SK-N-SH (cell line): ENCODE measurements at regions not wholly inside any gene's neighbourhood (a gene's known extent, or its start where the extent isn't known, plus 50 kb on each side); places are given as distances from the start of the nearest gene placed in this dataset.

Source experiments
- CTCF ChIA-PET: fragments of 300-600, 350-600 bp; formaldehyde crosslinking; extraction: SDS; loops from one replicate; lab custom pipeline; 2021; lab: Yijun Ruan, JAX
- POLR2A ChIA-PET: fragments of 350-600 bp; sonication (Branson Sonifier 250); formaldehyde crosslinking; extraction: SDS; loops from one replicate; lab custom pipeline; 2020; ENCODE audit warnings: antibody characterized with exemption, inconsistent platforms; lab: Yijun Ruan, JAX
- DNase-seq: peaks from one replicate; pipeline ENCODE4 v3.0.0; 2012
- H2AFZ ChIP-seq: fragments of 200-600 bp; sonication (generic); 2 replicates; pipeline ENCODE4 v1.8.1; 2016; ENCODE audit warnings: antibody characterized with exemption, mild to moderate bottlenecking, low read depth
- H3F3A ChIP-seq: fragments of 200-600 bp; sonication (generic); replicated peaks from 2 replicates; pipeline ENCODE3; 2016; ENCODE audit warnings: antibody characterized with exemption, mild to moderate bottlenecking; ENCODE audit not compliant: insufficient read depth
- H3K27ac ChIP-seq, 2 experiments: fragments of 200-500 bp in 1 of 2; fragments of 200-600 bp in 1 of 2; sonication (Bioruptor generic) in 1 of 2; sonication (generic), shearing (Covaris generic) in 1 of 2; 2 replicates each; pipeline versions ENCODE4 v1.5.1 to v1.6.1; 2014 to 2016; ENCODE audit warnings: low read depth in 2 of 2, inconsistent platforms in 1 of 2, low read length in 1 of 2, mild to moderate bottlenecking in 1 of 2, mixed read lengths in 1 of 2
- H3K27me3 ChIP-seq: fragments of 200-600 bp; sonication (generic), shearing (Covaris generic); 2 replicates; pipeline ENCODE4 v1.6.1; 2016; ENCODE audit warnings: mixed run types; ENCODE audit not compliant: insufficient read depth
- H3K36me3 ChIP-seq, 2 experiments: fragments of 200-500 bp in 1 of 2; fragments of 200-600 bp in 1 of 2; sonication (Bioruptor generic) in 1 of 2; sonication (generic) in 1 of 2; replicated peaks in 1 of 2; 2 replicates each; pipeline versions ENCODE3 to v1.5.1; 2014 to 2016; ENCODE audit warnings: low read length in 1 of 2, mild to moderate bottlenecking in 1 of 2; ENCODE audit not compliant: insufficient read depth in 2 of 2, control insufficient read depth in 1 of 2
- H3K4me1 ChIP-seq, 2 experiments: fragments of 200-500 bp in 1 of 2; fragments of 200-600 bp in 1 of 2; sonication (Bioruptor generic) in 1 of 2; sonication (generic), shearing (Covaris generic) in 1 of 2; 2 replicates each; pipeline versions ENCODE4 v1.5.1 to v1.6.1; 2014 to 2016; ENCODE audit warnings: low read depth in 1 of 2, low read length in 1 of 2, mixed run types in 1 of 2; ENCODE audit not compliant: insufficient read depth in 2 of 2, control insufficient read depth in 1 of 2
- H3K4me2 ChIP-seq: fragments of 200-600 bp; sonication (generic), shearing (Covaris generic); 2 replicates; pipeline ENCODE4 v1.6.1; 2017; ENCODE audit warnings: mixed run types
- H3K4me3 ChIP-seq, 2 experiments: fragments of 200-500 bp in 1 of 2; fragments of 200-600 bp in 1 of 2; sonication (Bioruptor generic) in 1 of 2; sonication (generic), shearing (Covaris generic) in 1 of 2; 2 replicates each; pipeline versions ENCODE4 v1.5.1 to v1.8.1; 2014 to 2016; ENCODE audit warnings: low read depth in 2 of 2, inconsistent platforms in 1 of 2, low read length in 1 of 2, mild to moderate bottlenecking in 1 of 2, mixed read lengths in 1 of 2, moderate library complexity in 1 of 2
- H3K79me2 ChIP-seq: fragments of 200-600 bp; sonication (generic); 2 replicates; pipeline ENCODE4 v1.8.1; 2017; ENCODE audit warnings: mild to moderate bottlenecking; ENCODE audit not compliant: insufficient read depth
- H3K9ac ChIP-seq: fragments of 200-600 bp; sonication (generic); 2 replicates; pipeline ENCODE4 v1.6.1; 2017; ENCODE audit warnings: mixed run types
- H3K9me2 ChIP-seq: fragments of 200-600 bp; sonication (generic); 2 replicates; pipeline ENCODE4 v1.6.1; 2017; ENCODE audit warnings: mixed run types
- H3K9me3 ChIP-seq: fragments of 200-600 bp; sonication (generic); 2 replicates; pipeline ENCODE4 v1.6.1; 2017; ENCODE audit warnings: mixed run types, mild to moderate bottlenecking, moderate library complexity
- H4K20me1 ChIP-seq: fragments of 200-600 bp; sonication (generic); 2 replicates; pipeline ENCODE4 v1.6.1; 2017; ENCODE audit warnings: mild to moderate bottlenecking, mixed run types; ENCODE audit not compliant: insufficient read depth
- CHD2 ChIP-seq: fragments of 150-350 bp; IDR thresholded peaks from 2 replicates; pipeline ENCODE4 v1.6.1; 2018; ENCODE audit warnings: low read length; ENCODE audit not compliant: partially characterized antibody
- FOXJ3 ChIP-seq: sonication (generic); formaldehyde crosslinking; IDR thresholded peaks from 2 replicates; pipeline ENCODE4 v1.5.1; 2020; ENCODE audit warnings: mild to moderate bottlenecking, missing genetic modification reagents
- GABPA ChIP-seq: IDR thresholded peaks from 2 replicates; pipeline ENCODE4 v1.4.0; 2012; ENCODE audit warnings: low read depth, mild to moderate bottlenecking
- GATA2 ChIP-seq: sonication (generic); formaldehyde crosslinking; IDR thresholded peaks from 2 replicates; pipeline ENCODE4 v1.5.0; 2020; ENCODE audit warnings: mild to moderate bottlenecking, missing genetic modification reagents
- MAX ChIP-seq: IDR thresholded peaks from 2 replicates; pipeline ENCODE4 v1.4.0; 2012; ENCODE audit warnings: low read depth
- NFIC ChIP-seq: IDR thresholded peaks from 2 replicates; pipeline ENCODE4 v1.4.0; 2012; ENCODE audit warnings: borderline replicate concordance
- SMC3 ChIP-seq: IDR thresholded peaks from 2 replicates; pipeline ENCODE4 v1.6.1; 2012; ENCODE audit warnings: low read depth, low read length, improper control_type of control experiment
- TCF12 ChIP-seq: IDR thresholded peaks from 2 replicates; pipeline ENCODE4 v1.4.0; 2012
- YY1 ChIP-seq: IDR thresholded peaks from 2 replicates; pipeline ENCODE4 v1.4.0; 2012; ENCODE audit warnings: low read depth, mild to moderate bottlenecking
- WGBS: methylation state at CpG from one replicate; pipeline ENCODE4 v1.1.6; 2017; ENCODE audit warnings: low lambda C conversion rate; 5-methylcytosine and 5-hydroxymethylcytosine counted together
- TF ChIP-seq, protein P1 (sequence below): fragments of 150-350 bp; IDR thresholded peaks from 2 replicates; pipeline ENCODE4 v1.6.1; 2017; ENCODE audit warnings: antibody characterized with exemption, low read length, low read depth, borderline replicate concordance
- TF ChIP-seq, protein P2 (sequence below): fragments of 200-600 bp; sonication (generic); IDR thresholded peaks from 2 replicates; pipeline ENCODE4 v1.6.1; 2017; ENCODE audit warnings: antibody characterized with exemption, mild to moderate bottlenecking, moderate library complexity
- TF ChIP-seq, protein P3 (sequence below): IDR thresholded peaks from 2 replicates; pipeline ENCODE4; 2012
- TF ChIP-seq, protein P4 (sequence below): fragments of 150-350 bp; IDR thresholded peaks from 2 replicates; pipeline ENCODE4 v1.6.1; 2016; ENCODE audit warnings: mild to moderate bottlenecking, low read depth, low read length

DNA sequence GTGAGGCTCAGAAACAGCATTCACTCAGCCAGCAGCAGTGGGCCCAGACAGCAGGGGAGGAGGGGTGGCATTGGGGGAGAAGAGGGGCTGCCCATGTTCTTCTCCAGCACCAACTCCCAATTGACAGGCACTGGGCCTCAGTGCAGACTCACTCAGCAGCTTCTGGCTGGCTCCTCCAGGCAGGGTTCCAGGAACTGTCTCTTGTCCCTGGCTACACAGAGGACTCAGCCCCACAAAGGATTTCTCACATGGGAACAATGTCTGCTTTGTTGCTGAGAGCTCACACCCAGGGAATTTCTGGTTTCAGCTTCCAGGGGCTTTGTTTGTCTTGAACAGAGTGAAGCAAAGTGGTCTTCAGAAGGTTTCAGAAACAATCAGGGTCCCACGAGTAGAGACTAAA is 1536.7 kb downstream of the TSPY10 start:
- WGBS: no CpG with 5 or more reads among the region's 1 CpG
- no peak overlapping the region for H3K27ac ChIP-seq
- POLR2A ChIA-PET: no interaction called here

GRCh38 chrY:11069271-11069670 is 1541.6 kb downstream of the TSPY10 start:
- Histone ChIP-seq H3K9me3 (no peaks in the 10 kb centered on the region), H3K27ac (no peak overlapping the region), H3K27me3 (no peaks in the 10 kb centered on the region), H3K9ac (no peak overlapping the region), H3K79me2 (no peaks in the 10 kb centered on the region), H3K4me3 (no peak overlapping the region), H3K4me2 (no peak overlapping the region), H2AFZ (no peak overlapping the region), H3K36me3 (no peaks in the 10 kb centered on the region), H3F3A (no peaks in the 10 kb centered on the region), H4K20me1 (no peaks in the 10 kb centered on the region), H3K4me1 (no peaks in the 10 kb centered on the region), H3K9me2 (no peaks in the 10 kb centered on the region)
- no peak for DNase-seq
- WGBS: no CpG with 5 or more reads among the region's 6 CpGs
- CTCF ChIA-PET: no interaction called here
- POLR2A ChIA-PET: no interaction called here
- no peak for TF ChIP-seq CHD2
- TF ChIP-seq FOXJ3 (CRISPR knock-in tag): no peak
- TF ChIP-seq, protein P1, sequence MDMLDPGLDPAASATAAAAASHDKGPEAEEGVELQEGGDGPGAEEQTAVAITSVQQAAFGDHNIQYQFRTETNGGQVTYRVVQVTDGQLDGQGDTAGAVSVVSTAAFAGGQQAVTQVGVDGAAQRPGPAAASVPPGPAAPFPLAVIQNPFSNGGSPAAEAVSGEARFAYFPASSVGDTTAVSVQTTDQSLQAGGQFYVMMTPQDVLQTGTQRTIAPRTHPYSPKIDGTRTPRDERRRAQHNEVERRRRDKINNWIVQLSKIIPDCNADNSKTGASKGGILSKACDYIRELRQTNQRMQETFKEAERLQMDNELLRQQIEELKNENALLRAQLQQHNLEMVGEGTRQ: no peak
- TF ChIP-seq, protein P2, sequence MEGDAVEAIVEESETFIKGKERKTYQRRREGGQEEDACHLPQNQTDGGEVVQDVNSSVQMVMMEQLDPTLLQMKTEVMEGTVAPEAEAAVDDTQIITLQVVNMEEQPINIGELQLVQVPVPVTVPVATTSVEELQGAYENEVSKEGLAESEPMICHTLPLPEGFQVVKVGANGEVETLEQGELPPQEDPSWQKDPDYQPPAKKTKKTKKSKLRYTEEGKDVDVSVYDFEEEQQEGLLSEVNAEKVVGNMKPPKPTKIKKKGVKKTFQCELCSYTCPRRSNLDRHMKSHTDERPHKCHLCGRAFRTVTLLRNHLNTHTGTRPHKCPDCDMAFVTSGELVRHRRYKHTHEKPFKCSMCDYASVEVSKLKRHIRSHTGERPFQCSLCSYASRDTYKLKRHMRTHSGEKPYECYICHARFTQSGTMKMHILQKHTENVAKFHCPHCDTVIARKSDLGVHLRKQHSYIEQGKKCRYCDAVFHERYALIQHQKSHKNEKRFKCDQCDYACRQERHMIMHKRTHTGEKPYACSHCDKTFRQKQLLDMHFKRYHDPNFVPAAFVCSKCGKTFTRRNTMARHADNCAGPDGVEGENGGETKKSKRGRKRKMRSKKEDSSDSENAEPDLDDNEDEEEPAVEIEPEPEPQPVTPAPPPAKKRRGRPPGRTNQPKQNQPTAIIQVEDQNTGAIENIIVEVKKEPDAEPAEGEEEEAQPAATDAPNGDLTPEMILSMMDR: no peak
- no peak for TF ChIP-seq NFIC
- no peak for TF ChIP-seq TCF12
- no peak for TF ChIP-seq SMC3
- no peak for TF ChIP-seq GABPA
- no peak for TF ChIP-seq YY1
- no peak for TF ChIP-seq GATA2

More for the DNA sequence above, 1536.7 kb downstream of the TSPY10 start:
- no peak overlapping the region for H2AFZ ChIP-seq
- H4K20me1 ChIP-seq: no peaks in the 10 kb centered on the region
- no peaks in the 10 kb centered on the region for H3K4me1 ChIP-seq
- H3K36me3 ChIP-seq: no peaks in the 10 kb centered on the region
- H3K9ac ChIP-seq: no peak overlapping the region
- no peak overlapping the region for H3K4me2 ChIP-seq
- H3K9me3 ChIP-seq: no peaks in the 10 kb centered on the region
- no peaks in the 10 kb centered on the region for H3F3A ChIP-seq
- H3K27me3 ChIP-seq: no peaks in the 10 kb centered on the region
- no peaks in the 10 kb centered on the region for H3K9me2 ChIP-seq
- H3K4me3 ChIP-seq: no peak overlapping the region
- DNase-seq: no peak
- H3K79me2 ChIP-seq: no peaks in the 10 kb centered on the region
- CTCF ChIA-PET: no interaction called here
- TF ChIP-seq, protein P3, sequence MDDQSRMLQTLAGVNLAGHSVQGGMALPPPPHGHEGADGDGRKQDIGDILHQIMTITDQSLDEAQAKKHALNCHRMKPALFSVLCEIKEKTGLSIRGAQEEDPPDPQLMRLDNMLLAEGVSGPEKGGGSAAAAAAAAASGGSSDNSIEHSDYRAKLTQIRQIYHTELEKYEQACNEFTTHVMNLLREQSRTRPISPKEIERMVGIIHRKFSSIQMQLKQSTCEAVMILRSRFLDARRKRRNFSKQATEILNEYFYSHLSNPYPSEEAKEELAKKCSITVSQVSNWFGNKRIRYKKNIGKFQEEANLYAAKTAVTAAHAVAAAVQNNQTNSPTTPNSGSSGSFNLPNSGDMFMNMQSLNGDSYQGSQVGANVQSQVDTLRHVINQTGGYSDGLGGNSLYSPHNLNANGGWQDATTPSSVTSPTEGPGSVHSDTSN: no peak
- no peak for TF ChIP-seq SMC3
- TF ChIP-seq, protein P4, sequence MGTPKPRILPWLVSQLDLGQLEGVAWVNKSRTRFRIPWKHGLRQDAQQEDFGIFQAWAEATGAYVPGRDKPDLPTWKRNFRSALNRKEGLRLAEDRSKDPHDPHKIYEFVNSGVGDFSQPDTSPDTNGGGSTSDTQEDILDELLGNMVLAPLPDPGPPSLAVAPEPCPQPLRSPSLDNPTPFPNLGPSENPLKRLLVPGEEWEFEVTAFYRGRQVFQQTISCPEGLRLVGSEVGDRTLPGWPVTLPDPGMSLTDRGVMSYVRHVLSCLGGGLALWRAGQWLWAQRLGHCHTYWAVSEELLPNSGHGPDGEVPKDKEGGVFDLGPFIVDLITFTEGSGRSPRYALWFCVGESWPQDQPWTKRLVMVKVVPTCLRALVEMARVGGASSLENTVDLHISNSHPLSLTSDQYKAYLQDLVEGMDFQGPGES: no peak
- TF ChIP-seq MAX: no peak
